ENCODE measurements at regions not wholly inside any gene's neighbourhood (a gene's known extent, or its start where the extent isn't known, plus 50 kb on each side); places are given as distances from the start of the nearest gene placed in this dataset.

DNA sequence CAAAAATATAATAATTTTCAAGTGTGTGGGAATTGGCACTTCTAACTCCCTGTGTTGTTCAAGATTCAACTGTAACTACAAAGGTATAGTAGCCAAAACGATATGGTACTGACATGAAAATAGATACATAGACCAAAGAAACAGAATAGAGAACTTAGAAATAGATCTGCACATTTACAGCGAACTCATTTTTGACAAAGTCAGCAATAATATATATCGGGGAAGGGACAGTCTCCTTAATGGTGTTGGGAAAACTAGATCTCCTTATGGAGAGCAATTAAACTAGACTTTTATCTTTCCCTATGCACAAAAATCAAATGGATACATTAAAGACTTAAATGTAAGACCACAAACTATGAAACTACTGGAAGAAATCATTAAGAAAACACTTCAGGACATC is 1530.6 kb upstream of the SLC39A10 start (continued):
- TF ChIP-seq, protein P1, sequence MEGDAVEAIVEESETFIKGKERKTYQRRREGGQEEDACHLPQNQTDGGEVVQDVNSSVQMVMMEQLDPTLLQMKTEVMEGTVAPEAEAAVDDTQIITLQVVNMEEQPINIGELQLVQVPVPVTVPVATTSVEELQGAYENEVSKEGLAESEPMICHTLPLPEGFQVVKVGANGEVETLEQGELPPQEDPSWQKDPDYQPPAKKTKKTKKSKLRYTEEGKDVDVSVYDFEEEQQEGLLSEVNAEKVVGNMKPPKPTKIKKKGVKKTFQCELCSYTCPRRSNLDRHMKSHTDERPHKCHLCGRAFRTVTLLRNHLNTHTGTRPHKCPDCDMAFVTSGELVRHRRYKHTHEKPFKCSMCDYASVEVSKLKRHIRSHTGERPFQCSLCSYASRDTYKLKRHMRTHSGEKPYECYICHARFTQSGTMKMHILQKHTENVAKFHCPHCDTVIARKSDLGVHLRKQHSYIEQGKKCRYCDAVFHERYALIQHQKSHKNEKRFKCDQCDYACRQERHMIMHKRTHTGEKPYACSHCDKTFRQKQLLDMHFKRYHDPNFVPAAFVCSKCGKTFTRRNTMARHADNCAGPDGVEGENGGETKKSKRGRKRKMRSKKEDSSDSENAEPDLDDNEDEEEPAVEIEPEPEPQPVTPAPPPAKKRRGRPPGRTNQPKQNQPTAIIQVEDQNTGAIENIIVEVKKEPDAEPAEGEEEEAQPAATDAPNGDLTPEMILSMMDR (IDR thresholded peaks at IDR 0.05 in 2 of 3, conservative IDR thresholded peaks at IDR 0.05 in 1 of 3; ENCODE audit: borderline replicate concordance in 1 of 3, insufficient read depth in 1 of 3, low read depth in 2 of 3, low read length in 2 of 3): no peak
- TF ChIP-seq CBX3 (IDR thresholded peaks at IDR 0.05; ENCODE audit: low read depth) (no peak), EGR1 (IDR thresholded peaks at IDR 0.05; ENCODE audit: low read depth) (no peak)

DNA sequence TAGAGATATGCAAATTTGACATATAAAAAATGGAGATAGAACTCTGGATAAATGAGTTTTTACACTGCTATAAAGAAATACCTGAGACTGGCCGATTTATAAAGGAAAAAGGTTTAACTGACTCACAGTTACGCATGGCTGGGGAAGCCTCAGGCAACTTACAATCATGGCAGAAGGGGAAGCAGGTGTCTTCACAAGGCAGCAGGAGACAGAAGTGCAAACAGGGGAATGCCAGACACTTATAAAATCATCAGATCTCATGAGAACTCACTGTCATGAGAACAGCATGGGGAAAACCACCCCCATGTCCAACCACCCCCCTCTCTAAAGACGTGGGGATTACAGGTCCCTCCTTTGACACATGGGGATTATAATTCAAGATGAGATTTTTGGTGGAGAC is 1540.2 kb upstream of the SLC39A10 start:
- Histone ChIP-seq H2AFZ (ENCODE audit: low read depth, low read length, poor library complexity, severe bottlenecking) (no peak overlapping the region), H3K4me3 (replicated peaks in 1 of 2; ENCODE audit: low read depth in 1 of 2, low read length in 2 of 2) (no peak overlapping the region), H3K4me2 (ENCODE audit: low read length) (no peak overlapping the region), H3K9me2 (ENCODE audit: insufficient read depth) (no peaks in the 10 kb centered on the region), H4K20me1 (ENCODE audit: insufficient read depth) (no peaks in the 10 kb centered on the region), H3K27ac (ENCODE audit: low read depth, low read length) (no peak overlapping the region), H3K9me3 (ENCODE audit: control insufficient read depth in 1 of 2, insufficient read depth in 1 of 2, low read depth in 1 of 2, low read length in 2 of 2) (no peaks in the 10 kb centered on the region), H3K79me2 (ENCODE audit: insufficient read depth, low read length) (no peaks in the 10 kb centered on the region), H3K36me3 (ENCODE audit: control insufficient read depth in 1 of 2, insufficient read depth in 2 of 2, low read length in 2 of 2) (no peaks in the 10 kb centered on the region), H3K9ac (ENCODE audit: low read length) (no peak overlapping the region), H3K4me1 (ENCODE audit: control insufficient read depth in 1 of 2, insufficient read depth in 2 of 2, low read length in 2 of 2) (no peaks in the 10 kb centered on the region), H3K27me3 (ENCODE audit: insufficient read depth, low read length) (no peaks in the 10 kb centered on the region)
- ChIA-PET CTCF (no interaction called here), RAD21 (ENCODE audit: low non-redundant PET in 1 of 2, low total read pairs in 2 of 2, uncharacterized antibody in 2 of 2, unreplicated experiment in 2 of 2) (no interaction called here), POLR2A (no interaction called here)
- no peak for DNase-seq (ENCODE audit: low read depth, low spot score)
- intact Hi-C loops (cut with micrococcal nuclease): no loop called here
- ATAC-seq: no peak
- TF ChIP-seq EGR1 (IDR thresholded peaks at IDR 0.05; ENCODE audit: low read depth): no peak
- TF ChIP-seq POLR2A (IDR thresholded peaks at IDR 0.05; ENCODE audit: borderline replicate concordance, extremely low read depth, insufficient read depth, insufficient read length): no peak
- TF ChIP-seq, protein P2, sequence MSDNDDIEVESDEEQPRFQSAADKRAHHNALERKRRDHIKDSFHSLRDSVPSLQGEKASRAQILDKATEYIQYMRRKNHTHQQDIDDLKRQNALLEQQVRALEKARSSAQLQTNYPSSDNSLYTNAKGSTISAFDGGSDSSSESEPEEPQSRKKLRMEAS (IDR thresholded peaks at IDR 0.05): no peak
- TF ChIP-seq EZH2phosphoT487 (IDR thresholded peaks at IDR 0.05; ENCODE audit: borderline replicate concordance): no peak
- TF ChIP-seq, protein P1 (IDR thresholded peaks at IDR 0.05 in 2 of 3, conservative IDR thresholded peaks at IDR 0.05 in 1 of 3; ENCODE audit: borderline replicate concordance in 1 of 3, insufficient read depth in 1 of 3, low read depth in 2 of 3, low read length in 2 of 3): no peak
- no peak for TF ChIP-seq YY1 (IDR thresholded peaks at IDR 0.05; ENCODE audit: extremely low read depth, insufficient replicate concordance, low read depth, low read length)
- no peak for TF ChIP-seq POLR2AphosphoS5 (IDR thresholded peaks at IDR 0.05; ENCODE audit: low read depth, low read length)
- TF ChIP-seq ZFX (IDR thresholded peaks at IDR 0.05): no peak
- TF ChIP-seq JUND (IDR thresholded peaks at IDR 0.05): no peak
- no peak for TF ChIP-seq CEBPB (IDR thresholded peaks at IDR 0.05; ENCODE audit: low read depth)
- no peak for TF ChIP-seq EZH2 (IDR thresholded peaks at IDR 0.05)
- no peak for TF ChIP-seq SRF (IDR thresholded peaks at IDR 0.05; ENCODE audit: low read depth)
- TF ChIP-seq ELF1 (IDR thresholded peaks at IDR 0.05; ENCODE audit: borderline replicate concordance, low read depth): no peak
- TF ChIP-seq, protein P3, sequence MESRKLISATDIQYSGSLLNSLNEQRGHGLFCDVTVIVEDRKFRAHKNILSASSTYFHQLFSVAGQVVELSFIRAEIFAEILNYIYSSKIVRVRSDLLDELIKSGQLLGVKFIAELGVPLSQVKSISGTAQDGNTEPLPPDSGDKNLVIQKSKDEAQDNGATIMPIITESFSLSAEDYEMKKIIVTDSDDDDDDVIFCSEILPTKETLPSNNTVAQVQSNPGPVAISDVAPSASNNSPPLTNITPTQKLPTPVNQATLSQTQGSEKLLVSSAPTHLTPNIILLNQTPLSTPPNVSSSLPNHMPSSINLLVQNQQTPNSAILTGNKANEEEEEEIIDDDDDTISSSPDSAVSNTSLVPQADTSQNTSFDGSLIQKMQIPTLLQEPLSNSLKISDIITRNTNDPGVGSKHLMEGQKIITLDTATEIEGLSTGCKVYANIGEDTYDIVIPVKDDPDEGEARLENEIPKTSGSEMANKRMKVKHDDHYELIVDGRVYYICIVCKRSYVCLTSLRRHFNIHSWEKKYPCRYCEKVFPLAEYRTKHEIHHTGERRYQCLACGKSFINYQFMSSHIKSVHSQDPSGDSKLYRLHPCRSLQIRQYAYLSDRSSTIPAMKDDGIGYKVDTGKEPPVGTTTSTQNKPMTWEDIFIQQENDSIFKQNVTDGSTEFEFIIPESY (IDR thresholded peaks at IDR 0.05; ENCODE audit: extremely low read depth, insufficient replicate concordance, low read length): no peak
- no peak for TF ChIP-seq CBX3 (IDR thresholded peaks at IDR 0.05; ENCODE audit: low read depth)
- TF ChIP-seq, protein P4, sequence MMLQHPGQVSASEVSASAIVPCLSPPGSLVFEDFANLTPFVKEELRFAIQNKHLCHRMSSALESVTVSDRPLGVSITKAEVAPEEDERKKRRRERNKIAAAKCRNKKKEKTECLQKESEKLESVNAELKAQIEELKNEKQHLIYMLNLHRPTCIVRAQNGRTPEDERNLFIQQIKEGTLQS (IDR thresholded peaks at IDR 0.05): no peak
- TF ChIP-seq RAD21 (IDR thresholded peaks at IDR 0.05; ENCODE audit: low read depth): no peak
- no peak for TF ChIP-seq TCF7L2 (IDR thresholded peaks at IDR 0.05; ENCODE audit: borderline replicate concordance, extremely low read depth, insufficient read depth, insufficient read length)
- BruUV-seq (replicated peaks): no TSS peak

All from HCT116 (cell line).